ENCODE measurements at regions not wholly inside any gene's neighbourhood (a gene's known extent, or its start where the extent isn't known, plus 50 kb on each side); places are given as distances from the start of the nearest gene placed in this dataset.

DNA sequence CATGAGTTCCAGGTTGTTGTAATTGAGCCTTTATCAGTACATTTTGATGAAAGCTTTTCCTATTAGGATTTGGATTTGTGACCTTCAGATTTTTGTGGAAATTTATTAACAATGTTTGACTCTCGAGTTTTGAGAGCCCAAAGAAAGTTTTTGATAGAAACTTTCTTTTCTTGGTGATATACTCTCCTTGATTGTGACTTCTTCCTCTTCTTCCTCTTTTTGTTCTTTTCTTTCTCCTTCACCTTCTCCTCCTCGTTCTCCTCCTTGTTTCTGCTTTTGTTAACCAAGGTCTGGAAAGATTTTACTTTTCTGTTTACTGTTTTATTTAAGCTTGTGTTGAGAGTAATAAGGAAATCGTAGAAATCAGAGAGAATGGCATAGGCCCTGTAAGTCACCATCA, 182.4 kb downstream of the TRIM27 start:
- DNase-seq = no peak

DNA sequence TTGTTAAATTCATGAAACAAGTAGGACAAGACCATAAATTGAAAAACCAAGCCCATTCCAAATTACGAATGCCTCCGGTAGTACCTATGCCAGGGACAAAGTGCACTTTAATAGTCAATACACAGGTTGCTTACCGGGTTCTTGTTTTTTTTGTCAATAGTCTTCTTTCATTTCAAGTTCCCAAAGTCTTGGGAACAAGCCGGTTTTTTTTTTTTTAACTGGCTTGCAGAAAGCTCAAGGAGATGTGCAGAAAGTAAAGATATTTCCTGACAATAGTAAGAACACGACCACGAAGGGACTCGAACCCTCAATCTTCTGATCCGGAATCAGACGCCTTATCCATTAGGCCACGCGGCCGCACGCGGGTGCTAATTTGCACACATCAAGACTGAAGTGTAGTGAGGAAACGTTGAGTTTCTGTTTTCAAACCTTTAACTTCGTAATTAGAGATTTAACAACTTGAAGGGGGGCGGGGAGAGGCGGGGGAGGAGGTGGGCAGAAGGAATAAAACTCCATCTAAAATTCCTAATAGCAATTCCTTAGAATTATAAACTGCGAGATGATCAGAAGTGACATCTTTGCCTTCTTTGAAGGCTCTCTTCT, 181.0 kb downstream of the TRIM27 start:
- DNase-seq = no peak

- no peak for DNase-seq
These were observed 180.5 kb downstream of the TRIM27 start for GRCh38 chr6:28743271-28743789.

GRCh38 chr6:28747083-28747630, 176.6 kb downstream of the TRIM27 start:
- DNase-seq = no peak

- no peak for DNase-seq
These were observed 176.1 kb downstream of the TRIM27 start for GRCh38 chr6:28747631-28748157.

GRCh38 chr6:28748192-28748591, 175.6 kb downstream of the TRIM27 start:
- no peak for DNase-seq

- DNase-seq = no peak
These were observed 172.8 kb downstream of the TRIM27 start for GRCh38 chr6:28750926-28751458.

DNA sequence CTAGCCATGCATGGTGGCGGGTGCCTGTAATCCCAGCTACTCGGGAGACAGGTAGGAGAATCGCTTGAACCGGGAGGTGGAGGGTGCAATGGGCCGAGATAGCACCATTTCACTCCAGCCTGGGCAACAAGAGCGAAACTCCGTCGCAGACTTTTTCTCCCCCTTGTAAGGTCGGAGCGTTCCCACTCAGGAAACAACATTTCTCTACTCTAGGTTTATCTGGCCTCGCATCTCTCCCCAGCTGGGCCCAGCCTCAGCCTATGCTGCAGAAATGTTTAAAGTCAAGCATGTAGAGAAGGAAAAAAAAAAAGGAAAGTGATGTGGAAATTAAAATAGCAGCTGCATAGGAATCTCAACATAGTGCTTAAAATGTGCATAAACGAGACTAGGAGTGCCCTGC, 172.3 kb downstream of the TRIM27 start:
- DNase-seq = no peak

GRCh38 chr6:28751963-28752350, 171.8 kb downstream of the TRIM27 start:
- no peak for DNase-seq

- no peak for DNase-seq
These were observed 166.2 kb downstream of the TRIM27 start for GRCh38 chr6:28757429-28758045.

DNA sequence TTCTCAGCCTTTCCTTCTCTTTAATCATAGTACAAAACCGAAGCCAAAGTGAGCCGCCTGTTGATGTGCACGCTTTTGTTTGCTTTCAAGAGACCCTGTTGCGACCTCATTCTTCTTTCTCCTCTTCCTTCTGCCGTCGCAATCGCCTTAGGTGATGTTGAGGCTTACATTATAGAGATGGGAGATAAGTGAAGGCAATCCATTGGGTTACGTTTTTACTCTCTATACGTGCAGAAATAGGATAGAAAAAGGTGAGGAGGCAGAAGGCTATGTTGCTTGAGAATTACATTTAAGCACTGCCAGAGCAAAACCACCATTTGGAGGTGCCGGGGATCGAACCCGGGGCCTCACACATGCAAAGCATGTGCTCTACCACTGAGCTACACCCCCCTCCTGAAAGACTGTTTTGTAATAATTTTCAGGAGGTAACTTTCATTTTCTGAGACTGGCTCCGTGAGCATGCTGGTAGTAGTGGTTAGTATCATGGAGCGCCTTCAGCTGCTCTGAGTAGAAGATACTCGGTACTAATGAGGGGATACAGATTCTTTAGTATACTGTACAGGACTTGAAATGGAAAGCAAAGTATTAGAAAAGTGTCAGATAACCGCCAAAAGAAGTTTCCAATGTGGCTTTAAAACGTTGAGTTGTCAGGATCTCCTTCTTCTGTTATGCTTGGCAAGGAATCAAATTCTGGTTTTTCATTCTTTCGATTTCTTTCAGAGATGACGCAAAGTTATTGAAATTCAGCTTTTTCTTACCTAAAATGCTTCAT, 165.6 kb downstream of the TRIM27 start:
- DNase-seq = no peak

DNA sequence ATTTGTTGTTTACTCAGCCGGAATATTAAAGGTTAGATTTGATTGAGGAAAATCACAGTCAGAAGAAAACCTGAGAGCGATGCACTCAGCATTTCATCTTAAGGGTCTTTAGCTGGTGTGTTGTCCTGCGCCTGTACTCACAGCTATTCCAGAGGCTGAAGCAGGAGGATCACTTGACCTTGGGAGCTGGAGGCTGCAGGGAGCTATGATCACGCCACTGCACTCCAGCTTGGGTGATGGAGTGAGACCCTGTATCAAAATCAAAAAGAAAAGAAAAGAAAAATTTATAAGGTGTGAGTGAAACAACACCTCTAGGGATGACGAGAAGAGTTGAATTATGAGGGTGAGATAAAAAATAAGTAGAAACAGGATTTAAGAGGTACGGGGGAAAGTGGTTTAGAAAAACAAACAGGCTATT, 165.0 kb downstream of the TRIM27 start:
- DNase-seq = no peak

DNA sequence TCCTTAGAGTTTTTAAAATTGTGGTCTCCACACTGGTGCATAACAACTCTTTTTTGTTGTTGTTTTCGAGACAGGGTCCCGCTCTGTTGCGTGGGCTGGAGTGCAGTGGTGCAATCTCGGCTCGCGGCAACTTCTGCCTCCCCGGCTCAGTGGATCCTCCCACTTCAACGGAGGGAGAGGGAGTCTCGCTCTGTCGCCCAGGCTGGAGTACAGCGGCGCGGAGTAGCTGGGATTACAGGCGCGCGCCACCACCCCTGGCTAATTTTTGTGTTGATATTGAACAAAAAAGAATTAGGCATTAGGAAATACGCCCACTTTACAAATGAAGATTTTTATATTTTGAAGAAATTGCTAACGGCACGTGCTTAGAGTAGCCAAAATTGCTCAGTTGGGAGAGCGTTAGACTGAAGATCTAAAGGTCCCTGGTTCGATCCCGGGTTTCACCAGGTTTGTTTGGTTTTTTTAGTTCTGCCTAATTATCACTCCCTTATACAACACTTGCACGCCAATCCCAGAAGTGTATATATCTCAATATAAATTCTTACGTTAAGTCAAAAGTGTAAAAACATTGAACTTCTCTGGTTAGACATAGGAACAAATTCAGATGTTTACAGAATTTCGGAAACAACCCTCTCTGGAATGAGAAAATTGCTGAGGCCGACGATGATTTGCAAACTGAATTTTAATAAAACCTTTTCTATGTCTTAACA, 159.6 kb downstream of the TRIM27 start:
- DNase-seq = no peak

- DNase-seq = no peak
These were observed 159.0 kb downstream of the TRIM27 start for GRCh38 chr6:28764761-28765282.

GRCh38 chr6:28765978-28766351, 157.8 kb downstream of the TRIM27 start:
- DNase-seq = no peak

- no peak for DNase-seq
These were observed 157.4 kb downstream of the TRIM27 start for GRCh38 chr6:28766426-28766825.

DNA sequence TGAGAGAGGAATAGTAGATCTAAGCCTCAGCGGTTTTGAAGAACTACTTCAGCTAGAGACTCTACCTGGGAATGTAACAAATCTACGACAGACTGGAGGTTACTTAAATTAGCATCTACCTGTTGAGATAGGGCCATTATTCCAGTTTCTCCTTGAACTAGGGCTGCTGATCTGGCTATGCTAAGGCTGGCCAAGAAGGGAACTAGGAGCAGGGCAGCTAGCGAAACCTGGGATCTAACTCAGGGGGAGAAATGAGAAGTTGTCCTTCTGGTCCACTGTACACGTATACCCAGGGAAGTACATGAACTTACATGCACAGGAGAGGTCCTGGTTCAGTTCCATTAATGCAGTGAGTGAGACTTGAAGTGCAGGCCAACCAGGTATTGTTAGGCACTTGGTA, 156.7 kb downstream of the TRIM27 start:
- DNase-seq = no peak

DNA sequence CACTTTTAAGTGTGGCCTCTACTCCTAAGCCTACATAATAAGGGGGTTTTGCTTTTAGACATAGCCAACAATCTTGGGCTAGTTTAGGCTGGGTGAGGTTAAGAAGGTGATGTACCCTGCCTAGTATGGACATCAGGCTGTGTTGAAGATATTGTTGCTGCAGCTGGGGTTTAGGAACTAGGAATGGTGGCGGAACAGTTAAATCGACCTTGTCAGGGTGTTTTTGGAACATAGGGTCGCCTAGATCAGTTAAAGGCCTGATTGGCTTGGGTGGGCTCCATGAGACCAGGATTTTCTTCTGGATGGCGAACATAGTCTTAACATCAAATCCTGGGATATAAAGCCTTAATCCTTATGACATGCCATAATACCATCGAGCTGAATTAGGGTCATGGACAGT, 156.1 kb downstream of the TRIM27 start:
- DNase-seq = no peak

DNA sequence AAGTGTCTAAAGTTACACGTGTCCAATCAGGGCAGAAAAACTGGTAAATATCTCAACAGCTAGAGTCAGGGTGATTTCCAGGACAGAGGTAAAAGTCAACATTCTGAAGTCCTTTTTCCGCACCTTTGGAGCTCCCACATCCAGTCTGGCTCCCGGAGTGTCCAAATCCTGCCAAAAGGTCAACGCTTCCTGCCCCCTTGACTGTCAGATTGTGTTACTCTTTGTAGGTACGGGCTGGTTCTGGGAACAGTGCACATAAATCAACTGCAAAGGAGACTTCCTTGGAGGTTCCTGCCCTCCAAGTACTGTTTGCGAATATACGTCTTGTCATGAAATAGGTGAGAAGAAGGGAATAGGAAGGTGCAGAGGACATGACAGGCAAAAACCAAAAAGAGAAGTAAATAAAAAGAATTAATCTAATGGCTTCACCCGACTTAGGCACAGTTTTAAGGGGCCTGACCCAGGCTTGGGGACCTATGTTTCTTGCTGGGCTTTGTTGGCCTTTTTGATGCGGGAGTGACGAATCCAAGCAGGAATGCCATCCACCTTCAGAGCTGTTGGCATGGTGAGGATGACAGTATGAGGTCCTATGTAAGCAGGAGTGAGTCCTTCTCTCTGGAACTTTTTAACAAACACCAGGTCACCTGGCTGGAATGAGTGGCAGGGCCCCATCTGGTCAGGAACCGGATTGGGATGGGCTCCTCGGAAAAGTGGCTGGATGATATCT, 155.4 kb downstream of the TRIM27 start:
- DNase-seq = no peak

- DNase-seq = no peak
These were observed 154.0 kb downstream of the TRIM27 start for GRCh38 chr6:28769626-28770402.

GRCh38 chr6:28770732-28771131, 153.1 kb downstream of the TRIM27 start:
- no peak for DNase-seq

Measured in right hindlimb (tissue), 1 donor.